ENCODE measurements at regions not wholly inside any gene's neighbourhood (a gene's known extent, or its start where the extent isn't known, plus 50 kb on each side); places are given as distances from the start of the nearest gene placed in this dataset.

DNA sequence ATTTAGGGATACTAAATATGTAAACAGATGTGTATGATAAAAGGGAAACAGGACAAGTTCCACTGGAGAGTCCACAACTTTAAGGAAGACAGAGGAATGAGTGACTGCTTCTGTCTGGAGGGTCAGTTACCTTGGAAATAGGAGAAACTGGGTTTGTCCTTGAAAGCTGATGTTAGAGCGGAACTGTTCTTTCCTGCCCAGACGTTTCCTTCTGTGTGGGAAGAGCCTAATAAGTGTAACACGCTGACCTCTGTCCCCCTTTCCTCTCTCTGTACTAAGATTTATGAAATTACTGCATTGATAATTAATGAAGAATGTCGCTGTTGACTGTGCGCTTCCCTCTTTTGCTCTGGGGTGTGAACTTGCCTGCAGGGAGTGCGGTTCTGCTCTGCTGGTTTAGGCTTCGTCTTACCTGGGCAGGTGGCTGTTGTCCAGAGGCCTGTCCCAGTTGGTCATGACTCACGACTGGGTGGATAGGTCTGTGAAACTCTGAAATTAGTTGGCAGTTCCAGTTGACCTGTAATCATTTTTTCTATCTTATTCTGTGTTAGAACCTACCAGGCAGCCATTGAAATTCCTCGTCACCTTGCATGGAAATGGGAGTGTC is 126.8 kb downstream of the MTRR start:
- TF ChIP-seq, protein P1, sequence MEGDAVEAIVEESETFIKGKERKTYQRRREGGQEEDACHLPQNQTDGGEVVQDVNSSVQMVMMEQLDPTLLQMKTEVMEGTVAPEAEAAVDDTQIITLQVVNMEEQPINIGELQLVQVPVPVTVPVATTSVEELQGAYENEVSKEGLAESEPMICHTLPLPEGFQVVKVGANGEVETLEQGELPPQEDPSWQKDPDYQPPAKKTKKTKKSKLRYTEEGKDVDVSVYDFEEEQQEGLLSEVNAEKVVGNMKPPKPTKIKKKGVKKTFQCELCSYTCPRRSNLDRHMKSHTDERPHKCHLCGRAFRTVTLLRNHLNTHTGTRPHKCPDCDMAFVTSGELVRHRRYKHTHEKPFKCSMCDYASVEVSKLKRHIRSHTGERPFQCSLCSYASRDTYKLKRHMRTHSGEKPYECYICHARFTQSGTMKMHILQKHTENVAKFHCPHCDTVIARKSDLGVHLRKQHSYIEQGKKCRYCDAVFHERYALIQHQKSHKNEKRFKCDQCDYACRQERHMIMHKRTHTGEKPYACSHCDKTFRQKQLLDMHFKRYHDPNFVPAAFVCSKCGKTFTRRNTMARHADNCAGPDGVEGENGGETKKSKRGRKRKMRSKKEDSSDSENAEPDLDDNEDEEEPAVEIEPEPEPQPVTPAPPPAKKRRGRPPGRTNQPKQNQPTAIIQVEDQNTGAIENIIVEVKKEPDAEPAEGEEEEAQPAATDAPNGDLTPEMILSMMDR (IDR thresholded peaks at IDR 0.05; ENCODE audit: poor library complexity, severe bottlenecking) = no peak
- TF ChIP-seq EZH2 (IDR thresholded peaks at IDR 0.05; ENCODE audit: borderline replicate concordance, insufficient read depth, low read length, poor library complexity, severe bottlenecking) = no peak
- TF ChIP-seq EP300 (conservative IDR thresholded peaks at IDR 0.05; ENCODE audit: poor library complexity, severe bottlenecking) = no peak
- no peak for TF ChIP-seq MXI1 (conservative IDR thresholded peaks at IDR 0.05; ENCODE audit: poor library complexity, severe bottlenecking)
- TF ChIP-seq RAD21 (conservative IDR thresholded peaks at IDR 0.05) = no peak

All from neural cell (in vitro differentiated cells).